DND-41 (cell line): ENCODE measurements at regions not wholly inside any gene's neighbourhood (a gene's known extent, or its start where the extent isn't known, plus 50 kb on each side); places are given as distances from the start of the nearest gene placed in this dataset.
A peak's percentile ranks its signal among the peaks of the same experiment; 100 is the strongest.

ENCODE experiments used
- ATAC-seq: fragments of 200-7000 bp; cut with Tn5 transposase; 3 replicates; pipeline ENCODE4 v1.9.1; 2021; ENCODE audit warnings: low read depth; ENCODE audit not compliant: insufficient read depth
- DNase-seq: peaks from one replicate; pipeline ENCODE4 v3.0.0-alpha.2; 2020
- H2AFZ ChIP-seq: 2 replicates; pipeline ENCODE4 v1.6.0; 2012; ENCODE audit warnings: low read depth, low read length
- H3K27ac ChIP-seq: 2 replicates; pipeline ENCODE4 v1.5.1; 2012; ENCODE audit warnings: low read length, inconsistent platforms
- H3K27me3 ChIP-seq: fragments of 200-600 bp; sonication (generic); 2 replicates; pipeline ENCODE4 v1.6.0; 2012; ENCODE audit warnings: low read length, mild to moderate bottlenecking, inconsistent platforms; ENCODE audit not compliant: insufficient read depth, poor library complexity
- H3K36me3 ChIP-seq: 2 replicates; pipeline ENCODE4 v1.5.1; 2012; ENCODE audit warnings: low read length, inconsistent platforms; ENCODE audit not compliant: insufficient read depth
- H3K4me1 ChIP-seq: 2 replicates; pipeline ENCODE4 v1.5.1; 2012; ENCODE audit warnings: mild to moderate bottlenecking, low read length; ENCODE audit not compliant: insufficient read depth
- H3K4me2 ChIP-seq: 2 replicates; pipeline ENCODE4 v1.6.0; 2012; ENCODE audit warnings: mild to moderate bottlenecking, moderate library complexity, low read length, inconsistent platforms; ENCODE audit not compliant: insufficient read depth
- H3K4me3 ChIP-seq, 2 experiments: fragments of 200-600 bp in 1 of 2; shearing (Covaris generic) in 1 of 2; 2 replicates each; pipeline ENCODE4 v1.5.1; 2012 to 2016; ENCODE audit warnings: inconsistent platforms in 2 of 2, low read length in 2 of 2, mild to moderate bottlenecking in 2 of 2, low read depth in 1 of 2, moderate library complexity in 1 of 2
- H3K79me2 ChIP-seq: 2 replicates; pipeline ENCODE4 v1.6.0; 2012; ENCODE audit warnings: low read length, inconsistent platforms; ENCODE audit not compliant: insufficient read depth
- H3K9ac ChIP-seq: 2 replicates; pipeline ENCODE4 v1.6.0; 2012; ENCODE audit warnings: low read depth, mild to moderate bottlenecking, inconsistent platforms, low read length, moderate library complexity
- H3K9me3 ChIP-seq: 2 replicates; pipeline ENCODE4 v1.5.1; 2012; ENCODE audit warnings: low read length, moderate library complexity, mild to moderate bottlenecking, inconsistent platforms; ENCODE audit not compliant: insufficient read depth, severe bottlenecking
- H4K20me1 ChIP-seq: 2 replicates; pipeline ENCODE4 v1.6.0; 2012; ENCODE audit warnings: low read length; ENCODE audit not compliant: insufficient read depth
- CTCF ChIP-seq: IDR thresholded peaks from 2 replicates; pipeline ENCODE4 v1.5.1; 2012; ENCODE audit warnings: borderline replicate concordance, low read length, moderate library complexity, mild to moderate bottlenecking; ENCODE audit not compliant: poor library complexity, severe bottlenecking; ENCODE audit errors: extremely low read depth
- EZH2 ChIP-seq: IDR thresholded peaks from 3 replicates; pipeline ENCODE4 v1.6.1; 2012; ENCODE audit warnings: borderline replicate concordance, low read depth, mild to moderate bottlenecking, moderate library complexity, low read length, inconsistent platforms; ENCODE audit not compliant: severe bottlenecking

DNA sequence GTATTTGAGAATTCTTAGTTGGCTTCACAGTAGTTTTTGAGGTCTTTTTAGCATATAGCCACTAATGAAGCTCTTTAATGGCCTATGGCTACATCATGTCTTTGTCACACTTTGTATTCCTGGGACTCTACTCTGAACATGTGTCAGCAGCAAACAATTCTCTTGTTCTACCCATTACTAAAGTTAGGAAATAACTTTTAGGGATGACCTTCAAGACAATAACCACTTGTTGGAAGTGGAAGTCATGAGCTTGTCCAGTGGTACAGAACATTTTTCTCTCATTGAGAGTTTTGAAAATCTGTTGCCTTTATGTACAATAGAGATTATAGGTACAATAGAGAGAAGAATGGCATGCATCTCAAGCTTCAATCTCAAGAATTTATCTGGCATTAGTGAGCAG lies 571.6 kb upstream of the JAG1 start:
- no peak overlapping the region for H3K27ac ChIP-seq
- no peaks in the 10 kb centered on the region for H3K36me3 ChIP-seq
- TF ChIP-seq CTCF: no peak
- no peak for TF ChIP-seq EZH2
- no peak overlapping the region for H3K4me3 ChIP-seq
- no peaks in the 10 kb centered on the region for H3K9me3 ChIP-seq
- no peaks in the 10 kb centered on the region for H3K4me1 ChIP-seq
- DNase-seq (no peak), ATAC-seq (no peak)
- no peaks in the 10 kb centered on the region for H4K20me1 ChIP-seq
- H2AFZ ChIP-seq: no peak overlapping the region
- H3K79me2 ChIP-seq: no peaks in the 10 kb centered on the region
- H3K9ac ChIP-seq: no peak overlapping the region
- no peak overlapping the region for H3K4me2 ChIP-seq
- peaks cover 2% of the 10 kb centered on the region for H3K27me3 ChIP-seq

GRCh38 chr20:11246251-11246775 lies 572.5 kb upstream of the JAG1 start:
- Histone ChIP-seq H3K27me3 (peaks cover 2% of the 10 kb centered on the region), H3K9ac (no peak overlapping the region), H3K79me2 (no peaks in the 10 kb centered on the region), H3K9me3 (no peaks in the 10 kb centered on the region), H3K4me1 (no peaks in the 10 kb centered on the region), H2AFZ (no peak overlapping the region), H3K4me3 (no peak overlapping the region), H3K36me3 (no peaks in the 10 kb centered on the region), H3K27ac (no peak overlapping the region), H3K4me2 (no peak overlapping the region), H4K20me1 (no peaks in the 10 kb centered on the region)
- ATAC-seq: peak; percentile 54; the same call in 2 of the 3 replicates
- peak; percentile 9 for DNase-seq
- TF ChIP-seq CTCF (no peak), EZH2 (no peak)

GRCh38 chr20:11247046-11248010 lies 573.5 kb upstream of the JAG1 start:
- Histone ChIP-seq H3K79me2 (no peaks in the 10 kb centered on the region), H3K27me3 (peaks cover 2% of the 10 kb centered on the region), H4K20me1 (no peaks in the 10 kb centered on the region), H3K4me3 (no peak overlapping the region), H2AFZ (no peak overlapping the region), H3K27ac (no peak overlapping the region), H3K9ac (no peak overlapping the region), H3K36me3 (no peaks in the 10 kb centered on the region), H3K9me3 (no peaks in the 10 kb centered on the region), H3K4me2 (no peak overlapping the region), H3K4me1 (no peaks in the 10 kb centered on the region)
- ATAC-seq (no peak), DNase-seq (no peak)
- no peak for TF ChIP-seq EZH2
- TF ChIP-seq CTCF: no peak
